Stimulated activated CD8-positive, alpha-beta memory T cell treated with anti-CD3 and anti-CD28 coated beads, Interleukin-4, amount 100 ng/mL, for 48 hours (primary cell): ENCODE measurements at regions not wholly inside any gene's neighbourhood (a gene's known extent, or its start where the extent isn't known, plus 50 kb on each side); places are given as distances from the start of the nearest gene placed in this dataset.
A peak's percentile ranks its signal among the peaks of the same experiment; 100 is the strongest.
"Not testable (repeated sequence)": the region's sequence is repeated elsewhere in the genome, so short reads cannot be mapped to it uniquely, and the experiment has no call there.

Source experiments
- DNase-seq: peaks from one replicate; pipeline ENCODE4 v3.0.0-alpha.2; 2020

DNA sequence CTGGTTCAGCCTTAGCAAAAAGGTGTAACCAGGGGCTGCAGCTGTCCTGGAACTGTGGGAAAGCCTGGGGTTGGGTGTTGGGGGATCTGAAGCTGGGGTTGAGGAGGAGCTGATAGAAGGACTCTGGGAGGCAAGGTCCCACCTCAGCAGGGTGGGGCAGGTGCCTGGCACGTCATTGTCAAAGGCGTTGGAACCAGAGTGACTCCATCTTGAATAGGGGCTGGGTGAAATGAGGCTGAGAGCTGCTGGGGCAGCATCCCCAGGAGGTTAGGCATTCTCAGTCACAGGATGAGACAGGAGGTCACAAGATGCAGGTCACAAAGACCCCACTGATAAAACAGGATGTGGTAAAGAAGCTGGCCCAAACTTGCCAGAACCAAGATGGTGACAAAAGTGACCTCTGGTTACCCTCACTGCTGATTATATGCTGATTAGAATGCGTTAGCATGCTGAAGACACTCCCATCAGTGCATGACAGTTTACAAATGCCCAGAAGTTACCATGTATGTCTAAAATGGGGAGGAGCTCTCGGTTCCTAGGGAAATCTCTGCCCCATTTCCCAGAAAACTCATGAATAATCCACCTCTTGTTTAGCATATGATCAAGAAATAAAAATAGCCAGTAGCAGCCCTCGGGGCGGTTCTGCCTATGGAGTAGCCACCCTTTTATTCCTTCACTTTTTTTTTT is 85.4 kb downstream of the IER5 start:
- DNase-seq, result peak; percentile 7

DNA sequence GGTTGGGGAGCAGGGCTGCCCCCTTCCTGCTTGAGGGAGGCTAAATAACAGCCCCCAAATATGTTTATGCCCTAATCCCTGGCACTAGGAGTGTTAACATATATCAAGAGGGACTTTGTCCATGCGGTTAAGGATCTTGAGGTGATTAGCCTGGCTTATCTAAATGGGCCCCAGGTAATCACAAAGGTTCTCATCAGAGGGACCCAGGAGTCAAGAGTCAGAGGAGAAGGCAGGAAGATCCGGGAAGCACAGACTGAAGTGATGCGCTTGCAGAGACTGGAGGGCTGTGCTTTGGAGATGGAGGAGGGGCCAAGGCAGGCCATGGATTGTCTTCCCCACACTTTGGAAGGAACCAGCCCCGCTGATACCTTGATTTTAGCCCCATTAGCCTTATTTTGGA is 86.4 kb downstream of the IER5 start:
- DNase-seq, result no peak

DNA sequence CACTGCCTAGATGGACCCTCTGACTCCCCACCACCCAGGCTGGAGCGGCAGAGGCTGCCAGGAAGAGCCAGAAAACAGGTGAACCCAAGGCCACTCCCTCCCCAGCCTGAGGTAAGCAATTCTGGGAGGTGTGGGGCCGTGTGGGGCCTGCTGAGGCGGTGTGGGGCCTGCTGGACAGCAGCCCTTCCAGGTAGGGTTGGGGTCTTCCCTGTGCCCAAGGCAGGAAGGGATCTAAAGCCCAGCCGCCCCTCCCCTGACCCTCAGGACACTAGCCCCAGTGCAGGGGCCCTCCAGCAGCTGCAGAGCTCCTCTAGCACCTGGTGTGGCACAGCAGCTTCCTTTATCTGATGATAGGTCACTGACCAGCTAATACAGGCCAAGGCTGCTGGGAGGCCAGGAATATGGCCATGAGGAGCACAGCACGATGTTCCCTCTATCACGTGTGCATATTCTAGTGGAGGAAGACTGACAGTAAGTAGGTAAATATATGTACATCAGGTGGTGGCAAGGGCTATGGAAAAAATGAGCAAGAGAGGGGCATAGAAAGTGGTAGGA is 86.9 kb downstream of the IER5 start:
- no peak for DNase-seq

DNA sequence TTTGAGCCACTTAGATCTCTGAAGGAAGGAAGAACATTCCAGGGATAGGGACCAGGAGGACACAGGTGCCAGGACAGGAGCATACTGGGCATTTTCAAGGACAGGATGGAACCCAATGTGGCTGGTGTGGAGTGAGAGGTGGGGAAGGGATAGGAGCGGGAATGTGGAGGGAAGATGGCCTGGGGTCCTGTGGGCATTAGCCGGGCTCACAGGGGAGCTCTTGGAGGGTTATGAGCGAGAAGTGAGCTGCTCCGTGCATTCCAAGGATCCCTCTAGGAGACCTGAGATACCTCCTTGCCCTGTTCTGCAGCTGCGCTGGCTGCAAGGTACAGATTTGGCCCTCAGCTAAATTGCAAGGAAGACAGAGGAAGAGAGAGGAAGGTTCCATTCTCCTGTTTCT is 87.5 kb downstream of the IER5 start:
- no peak for DNase-seq

DNA sequence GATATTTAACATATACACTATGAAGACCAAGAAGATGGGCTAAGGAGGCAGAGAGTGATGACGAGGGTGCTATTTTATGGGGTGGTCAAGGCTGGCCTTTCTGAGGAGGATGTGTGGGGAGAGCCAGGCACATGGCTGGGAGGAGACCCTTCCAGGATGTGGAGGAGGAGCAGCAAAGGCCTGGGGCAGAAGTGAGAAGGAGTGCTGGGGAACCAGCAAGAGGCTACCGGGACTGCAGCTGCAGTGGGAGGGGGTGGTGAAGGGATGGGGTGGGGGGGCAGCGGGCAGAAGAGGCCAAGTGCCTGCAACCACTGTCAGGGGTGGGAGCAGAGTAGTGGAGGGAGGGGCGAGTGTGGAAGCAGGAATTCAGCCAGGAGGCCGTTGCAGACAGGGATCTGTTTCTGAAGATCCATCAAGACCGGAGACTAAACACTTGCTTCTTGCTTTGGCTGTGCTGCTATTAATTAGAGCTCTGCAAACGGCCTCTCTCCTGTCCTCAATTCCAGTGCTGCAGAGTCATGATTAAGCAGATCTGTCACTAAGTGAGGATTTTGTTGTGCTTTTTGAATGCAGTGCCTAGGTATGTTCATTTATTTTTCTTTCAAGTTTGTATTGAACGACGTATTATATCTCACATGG is 89.9 kb downstream of the IER5 start:
- no peak for DNase-seq

DNA sequence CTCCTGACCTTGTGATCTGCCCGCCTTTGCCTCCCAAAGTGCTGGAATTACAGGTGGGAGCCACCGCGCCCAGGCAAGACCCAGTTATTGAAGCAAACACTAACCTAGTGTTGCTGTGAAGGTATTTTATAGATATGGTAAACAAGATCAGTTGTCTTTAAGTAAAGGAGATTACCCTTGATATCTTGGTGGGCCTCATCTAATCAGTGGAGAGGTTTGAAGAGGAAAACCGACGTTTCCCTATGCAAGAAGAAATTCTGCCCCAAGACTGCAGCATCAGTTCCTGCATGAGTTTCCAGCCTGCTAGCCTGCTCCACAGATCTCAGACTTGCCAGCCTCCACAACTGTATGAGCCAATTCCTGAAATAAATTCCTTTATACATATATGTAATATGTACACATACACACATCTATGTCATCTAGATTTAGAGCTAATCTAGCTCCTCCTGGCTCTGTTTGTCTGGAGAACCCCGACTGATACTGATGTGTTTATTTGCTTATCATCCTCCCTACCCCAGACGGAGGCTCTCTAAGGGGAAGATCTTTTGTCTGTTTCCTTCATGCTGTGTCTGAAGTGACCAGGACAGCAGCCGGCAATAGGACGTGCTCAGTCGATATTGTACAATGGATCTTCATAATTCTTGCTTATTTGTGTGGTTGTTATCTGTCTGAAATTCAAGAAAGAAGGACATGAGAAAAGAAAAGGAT is 90.9 kb downstream of the IER5 start:
- DNase-seq, result no peak

DNA sequence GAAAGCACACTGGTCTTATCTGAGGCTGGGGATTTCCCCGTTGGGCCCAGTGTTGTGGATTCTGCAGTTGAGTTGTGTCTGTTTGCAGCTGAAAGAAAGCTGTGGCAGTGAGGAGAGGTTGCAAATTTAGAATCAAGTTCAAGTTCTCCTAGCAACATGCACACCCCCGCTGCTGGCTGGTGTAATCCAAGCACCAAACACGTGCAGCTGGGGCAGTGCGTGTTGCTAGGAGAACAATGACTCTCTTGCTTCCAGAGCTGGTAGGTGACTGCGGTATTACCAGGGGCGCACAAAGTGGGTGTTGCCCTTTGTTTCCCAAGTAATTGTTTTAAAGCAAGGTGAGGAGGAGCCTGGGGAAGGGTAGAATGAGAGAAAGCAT is 91.5 kb downstream of the IER5 start:
- DNase-seq, result peak; percentile 54

DNA sequence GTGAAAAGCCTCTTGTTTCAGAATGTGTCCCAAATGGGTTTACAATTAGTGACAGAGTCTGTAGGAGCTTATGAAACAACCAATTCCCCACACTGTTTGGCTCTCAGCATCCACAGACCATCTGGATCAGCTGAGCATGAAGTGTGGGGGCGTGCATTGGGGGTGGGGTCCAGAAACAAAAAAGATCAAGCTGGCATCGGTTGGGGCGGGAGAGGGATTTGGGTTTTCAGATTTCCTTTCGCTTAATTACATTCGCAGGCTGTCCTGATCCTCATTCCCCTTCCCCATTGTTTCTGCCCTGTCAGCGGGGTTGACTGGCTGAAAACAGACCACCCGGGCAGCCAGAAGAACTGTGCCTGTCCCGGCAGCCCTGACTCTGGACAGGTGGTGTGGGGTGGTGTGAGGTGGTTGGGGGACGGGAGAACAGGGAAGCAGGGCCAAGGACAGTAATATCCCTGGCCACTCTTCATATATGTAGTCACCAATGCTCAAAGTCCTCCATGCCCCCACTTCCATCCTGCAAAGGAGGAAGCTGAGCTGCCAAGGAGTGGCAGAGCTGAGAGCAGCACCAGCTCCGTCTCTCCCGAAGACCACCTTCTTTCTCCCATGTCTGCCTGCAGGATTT is 92.0 kb downstream of the IER5 start:
- DNase-seq, result no peak

DNA sequence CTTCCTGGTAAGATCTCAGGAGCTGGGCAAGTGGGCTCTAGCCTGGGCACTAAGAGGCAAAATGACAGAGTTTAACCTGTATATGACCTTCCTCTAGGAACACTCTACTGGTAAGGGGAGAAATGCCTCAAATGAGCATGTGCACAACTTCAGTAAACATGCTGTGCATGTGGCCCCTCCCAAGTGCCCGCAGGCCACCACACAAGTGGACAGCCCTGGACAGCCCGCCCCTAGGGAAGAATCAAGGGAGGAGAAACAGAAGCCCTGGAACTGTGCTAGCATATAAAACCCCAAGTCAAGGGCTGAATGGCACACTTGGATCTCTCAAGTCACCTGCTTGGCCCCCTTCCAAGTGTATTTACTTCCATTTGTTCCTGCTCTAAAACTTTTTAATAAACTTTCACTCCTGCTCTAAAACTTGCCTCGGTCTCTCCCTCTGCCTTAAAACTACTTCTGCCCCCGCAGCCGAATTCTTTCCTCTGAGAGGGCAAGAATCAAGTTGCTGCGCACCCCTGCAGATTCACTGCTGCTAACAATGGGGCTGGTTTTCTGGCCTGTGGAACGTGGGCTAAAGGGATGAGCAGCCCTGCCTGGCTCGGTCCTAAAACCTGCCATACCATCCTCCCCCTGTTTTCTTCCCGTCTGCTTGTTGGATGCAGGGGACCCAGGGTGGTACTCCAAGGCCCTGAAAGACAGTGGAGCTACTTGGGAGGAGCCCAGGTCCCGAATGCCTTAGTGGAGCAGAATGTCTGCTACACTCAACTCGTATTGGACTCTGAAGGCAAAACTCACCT is 93.5 kb downstream of the IER5 start:
- no peak for DNase-seq

DNA sequence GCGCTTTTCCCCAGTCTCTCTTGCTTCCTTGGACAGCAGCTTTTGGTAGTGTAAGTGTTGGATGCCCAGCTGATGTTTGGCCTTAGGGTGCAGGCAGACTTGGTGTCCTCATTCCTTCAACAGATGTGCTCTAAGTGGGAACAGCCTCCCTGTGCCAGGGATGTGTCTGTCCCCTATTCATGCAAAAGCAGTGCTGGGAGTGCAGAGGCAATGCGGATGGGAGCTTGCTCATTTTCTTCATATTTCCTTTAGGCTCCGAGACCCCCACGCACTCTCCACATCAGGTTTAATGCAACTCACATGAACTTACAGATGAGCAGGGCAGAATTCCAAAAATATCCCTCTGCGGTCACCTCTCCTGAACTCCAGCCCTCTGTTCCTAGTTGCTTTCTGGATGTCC is 96.1 kb downstream of the IER5 start:
- no peak for DNase-seq

DNA sequence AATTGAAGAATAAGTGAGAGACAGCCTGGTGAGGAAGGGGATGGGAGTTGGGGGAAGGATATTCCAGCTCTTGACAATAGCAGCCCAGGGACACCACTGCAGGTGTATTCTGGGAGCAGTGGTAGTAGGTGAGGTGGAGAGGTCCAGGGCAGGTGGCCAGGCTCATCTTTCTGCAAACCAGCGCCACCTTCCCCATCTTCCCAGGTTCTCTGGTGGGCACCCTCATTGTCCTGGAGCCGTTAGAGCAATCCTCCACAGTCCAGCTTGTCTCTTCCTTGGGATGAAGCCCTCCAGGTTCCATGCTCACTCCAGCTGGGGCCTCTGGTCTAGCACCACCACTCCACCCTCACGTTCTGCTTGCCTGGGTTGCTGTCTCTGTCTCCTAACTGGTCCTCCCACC is 97.0 kb downstream of the IER5 start:
- DNase-seq, result no peak

DNA sequence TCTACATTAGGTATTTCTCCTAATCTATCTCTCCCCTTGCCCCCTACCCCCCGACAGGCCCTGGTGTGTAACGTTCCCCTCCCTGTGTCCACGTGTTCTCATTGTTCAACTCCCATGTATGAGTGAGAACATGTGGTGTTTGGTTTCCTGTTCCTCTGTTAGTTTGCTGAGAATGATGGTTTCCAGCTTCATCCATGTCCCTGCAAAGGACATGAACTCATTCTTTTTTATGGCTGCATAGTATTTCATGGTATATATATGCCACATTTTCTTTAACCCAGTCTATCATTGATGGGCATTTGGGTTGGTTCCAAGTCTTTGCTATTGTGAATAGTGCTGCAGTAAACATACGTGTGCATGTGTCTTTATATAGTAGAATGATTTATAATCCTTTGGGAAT is 97.6 kb downstream of the IER5 start:
- not testable (repeated sequence) for DNase-seq

DNA sequence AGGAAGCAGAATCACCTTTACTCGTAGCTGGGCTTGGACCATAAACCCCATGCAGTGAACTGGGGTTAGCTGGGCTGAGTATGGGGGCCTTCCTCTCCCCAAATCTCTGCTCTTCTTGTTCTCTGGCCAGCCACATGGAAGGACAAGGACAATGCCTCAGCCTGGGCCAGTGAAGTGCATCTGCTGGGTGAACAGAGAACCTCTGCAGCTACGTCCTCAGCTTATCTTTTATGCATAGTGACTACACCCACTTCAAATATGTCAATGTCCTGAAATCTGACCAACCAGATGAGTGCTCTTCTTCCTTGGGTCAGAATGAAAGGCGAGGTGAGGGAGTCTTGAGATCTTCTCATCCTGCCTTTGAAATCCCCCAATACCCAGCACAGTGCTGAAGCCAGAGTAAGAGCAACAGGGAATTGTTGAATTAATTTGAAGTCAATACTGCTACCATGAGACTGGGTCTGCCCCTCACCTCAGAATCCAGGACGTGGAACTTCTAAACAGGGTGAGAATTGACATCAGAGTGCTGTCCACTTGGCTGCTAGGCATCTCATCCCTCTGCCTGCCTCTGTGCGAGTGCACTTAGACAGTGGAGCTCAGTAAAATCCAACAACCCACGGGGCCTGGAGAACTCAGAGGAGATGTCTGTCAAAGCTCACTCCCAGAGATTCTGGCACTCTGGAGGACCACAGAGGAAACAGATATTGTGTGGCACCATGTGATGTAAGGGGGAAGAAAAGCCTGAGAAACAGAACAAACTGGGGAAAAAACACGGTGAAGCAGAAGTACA is 99.0 kb downstream of the IER5 start:
- DNase-seq, result no peak

DNA sequence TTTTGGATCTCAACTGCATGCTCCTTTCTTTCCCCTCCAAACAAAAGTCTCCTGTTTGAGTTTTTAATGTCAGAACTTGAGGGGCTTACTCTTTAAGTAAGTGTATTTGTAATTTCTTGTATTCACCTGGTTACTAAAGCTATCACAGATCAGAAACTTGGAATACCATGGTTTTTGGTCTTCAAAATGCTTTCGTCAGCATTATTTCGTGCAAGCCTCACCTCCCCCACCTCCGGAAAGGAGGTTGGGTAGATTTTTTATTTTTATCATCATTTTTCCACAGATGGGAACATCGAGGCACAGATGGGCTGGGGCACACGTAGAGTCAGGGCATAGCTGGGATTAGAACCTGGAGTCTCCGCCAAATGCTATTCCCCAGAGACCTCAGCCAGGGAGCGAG is 100.7 kb downstream of the IER5 start:
- no peak for DNase-seq

DNA sequence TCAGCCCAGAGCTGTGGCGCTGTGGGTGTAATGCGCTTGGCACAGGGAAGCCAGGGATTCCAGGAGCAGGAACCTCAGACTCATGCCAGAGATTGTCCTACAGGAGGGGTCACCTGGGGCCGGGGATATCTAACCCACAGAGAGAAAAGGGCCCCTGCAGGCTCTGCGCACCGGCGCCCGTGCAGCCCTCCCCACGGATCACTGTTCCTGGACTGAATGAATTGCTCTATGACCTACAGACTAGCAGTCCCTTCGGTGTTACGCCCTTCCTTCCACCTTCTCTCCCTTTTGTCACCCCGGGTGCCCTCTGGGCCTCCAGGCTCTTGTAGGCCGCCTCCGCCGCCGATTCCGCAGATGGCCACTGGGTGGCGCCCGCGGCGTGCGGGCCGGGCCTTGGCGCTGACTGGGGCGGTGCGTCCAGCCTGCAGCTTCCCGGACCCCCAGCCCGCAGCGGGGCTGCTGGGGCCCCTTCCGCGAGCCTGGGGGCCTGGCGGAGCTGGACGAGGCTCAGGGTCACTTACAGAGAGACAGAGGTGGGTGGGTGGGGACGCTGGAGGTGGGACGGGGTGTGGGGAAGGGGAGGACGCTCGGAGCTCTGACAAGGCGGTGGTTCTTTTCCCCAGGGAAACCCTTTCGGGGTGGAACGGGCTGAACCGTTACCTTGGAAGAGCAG is 101.3 kb downstream of the IER5 start:
- peak; percentile 88 for DNase-seq

DNA sequence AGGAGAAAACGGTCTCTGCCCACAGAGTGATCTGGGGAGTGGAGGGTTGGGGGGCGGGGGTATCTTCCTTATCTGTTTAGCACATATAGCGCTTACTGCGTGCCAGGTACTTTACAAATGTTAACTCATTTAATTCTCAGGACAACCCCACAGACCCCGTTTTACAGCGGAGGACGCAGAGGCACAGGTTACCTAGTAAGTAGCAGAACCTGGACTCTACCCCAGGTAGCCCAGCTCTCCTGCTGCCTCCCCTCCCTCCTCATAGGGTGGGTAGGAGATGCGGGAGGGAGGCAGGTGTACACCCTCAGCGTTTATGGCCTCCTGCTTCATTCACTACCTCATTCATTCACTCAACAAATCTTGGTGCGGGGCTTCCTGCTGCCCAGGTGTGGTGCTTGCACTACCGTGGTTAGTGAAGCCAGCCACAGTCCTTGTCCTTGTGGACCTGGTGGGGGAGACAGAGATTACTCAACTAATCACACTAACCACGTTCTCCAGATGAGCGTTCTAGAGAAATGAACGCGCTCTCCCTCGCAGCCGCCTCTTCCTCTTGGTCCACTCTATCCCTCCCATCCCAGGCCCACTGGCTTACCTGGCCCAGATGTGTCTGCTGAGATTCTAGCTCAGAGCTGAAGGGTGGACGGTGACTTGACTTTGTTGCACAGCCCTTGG is 102.0 kb downstream of the IER5 start:
- no peak for DNase-seq

DNA sequence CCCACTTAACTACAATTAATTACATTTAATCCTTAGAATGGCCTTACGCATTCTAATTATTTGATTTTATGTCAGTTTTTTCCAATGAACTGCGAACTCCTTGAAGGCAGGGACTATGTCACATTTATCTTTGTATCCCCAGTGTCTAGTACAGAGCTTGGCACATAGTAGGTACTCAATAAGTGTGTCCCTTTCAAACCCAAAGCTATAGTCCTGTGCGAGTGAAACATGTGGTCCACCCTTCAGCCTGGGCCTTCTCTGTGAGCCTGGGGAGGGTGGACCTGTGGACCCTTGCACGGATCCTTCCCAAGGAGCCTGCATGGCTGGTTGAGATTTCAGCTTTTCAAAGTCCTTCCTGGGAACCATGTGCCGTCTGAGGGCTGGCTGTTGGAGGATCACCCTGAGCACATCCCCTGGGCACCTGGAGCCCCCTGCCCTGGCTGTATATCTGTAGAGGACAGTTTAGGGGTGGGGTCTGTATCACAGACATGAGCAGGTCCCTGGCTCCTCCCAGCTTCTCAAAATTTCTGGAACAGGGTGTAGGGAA is 103.1 kb downstream of the IER5 start:
- no peak for DNase-seq

DNA sequence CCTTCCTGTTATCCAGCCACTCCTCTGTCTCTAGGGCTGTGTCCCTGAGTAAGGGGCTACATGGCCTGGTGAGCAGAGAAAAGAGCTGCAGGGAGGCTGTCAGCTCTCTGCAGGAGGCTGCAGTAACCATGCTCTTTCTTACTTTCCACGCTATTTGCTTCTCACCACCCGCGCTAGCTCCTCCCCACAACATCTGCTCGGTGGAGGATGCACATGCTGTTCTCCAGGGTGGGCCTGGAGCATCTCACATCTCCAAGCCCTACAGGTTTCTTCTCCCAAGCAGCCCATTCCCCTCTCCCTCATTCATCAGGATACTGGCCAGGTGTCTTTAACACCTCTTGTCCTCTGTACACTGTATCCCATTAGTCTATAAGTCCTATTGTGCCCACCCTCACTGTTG is 103.8 kb downstream of the IER5 start:
- DNase-seq, result no peak

DNA sequence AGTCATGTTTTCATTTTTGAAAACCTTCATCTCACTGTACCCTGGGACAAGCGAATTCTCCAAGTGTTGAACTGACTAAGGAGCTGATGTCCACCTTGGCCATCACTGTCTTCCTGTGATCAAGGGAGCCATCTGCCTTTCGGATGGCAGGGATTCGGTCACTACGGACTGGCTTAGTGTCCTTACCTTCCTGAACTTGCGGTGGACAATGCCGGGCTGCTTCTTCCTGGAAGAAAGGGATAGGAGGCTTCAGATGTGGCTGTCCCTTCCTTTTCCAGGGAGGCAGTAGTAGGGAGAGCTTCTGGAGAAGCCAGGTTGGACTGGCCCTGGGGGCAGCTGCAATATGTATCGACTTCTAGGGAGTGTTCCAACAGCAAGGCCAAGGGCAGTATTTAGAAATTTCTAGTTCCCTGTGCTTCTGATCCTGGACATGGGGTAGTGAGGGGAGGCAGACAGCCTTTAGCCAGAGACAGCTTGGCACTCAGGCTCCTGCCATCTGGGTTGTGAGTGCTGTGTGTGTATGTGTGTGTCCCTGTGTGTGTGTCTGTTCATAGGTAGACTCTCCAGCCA is 114.6 kb downstream of the IER5 start:
- no peak for DNase-seq

DNA sequence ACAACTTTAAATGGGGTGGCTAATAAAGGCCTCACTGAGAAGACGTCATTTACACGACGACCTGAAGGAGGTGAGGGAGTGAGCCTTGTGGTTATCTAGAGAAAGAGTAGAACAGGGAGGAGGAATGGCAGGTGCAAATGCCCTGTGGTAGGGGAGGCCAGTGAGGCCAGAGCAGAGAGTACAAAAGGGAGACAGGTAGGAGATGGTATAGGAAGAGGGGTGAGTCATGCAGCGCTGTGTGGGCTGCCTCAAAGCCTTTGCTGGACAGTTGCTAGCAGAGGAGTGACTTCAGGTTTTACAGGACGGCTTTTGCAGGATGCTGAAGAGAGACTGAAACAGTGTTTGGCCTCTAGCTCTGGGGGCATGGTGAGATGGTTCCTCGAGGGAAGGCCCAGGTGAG is 116.0 kb downstream of the IER5 start:
- DNase-seq, result no peak
